NT2/D1 (cell line): ENCODE measurements at regions not wholly inside any gene's neighbourhood (a gene's known extent, or its start where the extent isn't known, plus 50 kb on each side); places are given as distances from the start of the nearest gene placed in this dataset.

ENCODE experiments used
- DNase-seq: peaks from one replicate; pipeline ENCODE4 v3.0.0-alpha.2; 2011; ENCODE audit warnings: low read depth, low spot score
- H3K27me3 ChIP-seq: 2 replicates; pipeline ENCODE4 v1.6.0; 2011; ENCODE audit warnings: mild to moderate bottlenecking; ENCODE audit not compliant: insufficient read length, insufficient read depth
- H3K36me3 ChIP-seq: 2 replicates; pipeline ENCODE4 v1.6.1; 2011; ENCODE audit warnings: mild to moderate bottlenecking, low read length, mixed read lengths; ENCODE audit not compliant: insufficient read depth, insufficient read length
- H3K4me1 ChIP-seq: 2 replicates; pipeline ENCODE4 v1.5.1; 2011; ENCODE audit not compliant: insufficient read depth, insufficient read length
- H3K4me3 ChIP-seq: 2 replicates; pipeline ENCODE4 v1.5.1; 2011; ENCODE audit warnings: low read depth; ENCODE audit not compliant: insufficient read length
- H3K9ac ChIP-seq: 2 replicates; pipeline ENCODE4 v1.6.0; 2011; ENCODE audit warnings: low read depth; ENCODE audit not compliant: insufficient read length
- H3K9me3 ChIP-seq: 2 replicates; pipeline ENCODE4 v1.5.1; 2011; ENCODE audit warnings: mild to moderate bottlenecking, low read length; ENCODE audit not compliant: insufficient read depth
- SUZ12 ChIP-seq: IDR thresholded peaks from 2 replicates; pipeline ENCODE4 v1.6.1; 2011; ENCODE audit not compliant: insufficient read length, insufficient read depth; ENCODE audit errors: extremely low read depth
- YY1 ChIP-seq: IDR thresholded peaks from 2 replicates; pipeline ENCODE4 v1.6.1; 2011; ENCODE audit not compliant: insufficient read length, insufficient read depth
- ZNF274 ChIP-seq: IDR thresholded peaks from 2 replicates; pipeline ENCODE4 v1.6.1; 2011; ENCODE audit warnings: mild to moderate bottlenecking, low read depth, low read length

GRCh38 chr3:22582266-22582665 lies 620.9 kb upstream of the UBE2E2 start:
- H3K27me3 ChIP-seq: no peaks in the 10 kb centered on the region
- no peaks in the 10 kb centered on the region for H3K4me1 ChIP-seq
- no peak for DNase-seq
- H3K36me3 ChIP-seq: no peaks in the 10 kb centered on the region
- TF ChIP-seq SUZ12 (no peak), YY1 (no peak), ZNF274 (no peak)
- H3K9me3 ChIP-seq: no peaks in the 10 kb centered on the region
- no peak overlapping the region for H3K9ac ChIP-seq
- H3K4me3 ChIP-seq: no peak overlapping the region

DNA sequence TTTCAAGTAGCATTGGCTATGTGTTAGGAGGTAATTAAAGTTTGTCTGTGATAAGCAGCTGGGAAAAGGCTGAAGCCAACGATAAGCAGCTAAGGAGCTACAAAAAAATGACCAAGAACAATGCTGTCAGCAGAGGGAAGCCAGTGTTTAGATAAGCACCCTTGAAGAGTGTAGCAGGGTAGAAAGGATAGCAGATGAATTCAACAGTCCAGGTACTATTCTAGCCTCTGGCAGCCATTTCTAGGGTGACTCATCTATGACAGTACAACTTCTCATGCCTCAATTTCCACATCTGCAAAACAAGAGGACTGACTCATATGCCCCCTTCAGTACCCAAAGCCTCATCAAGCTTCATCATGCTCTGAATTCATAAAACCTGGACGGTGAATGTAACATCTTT lies 617.6 kb upstream of the UBE2E2 start:
- no peaks in the 10 kb centered on the region for H3K27me3 ChIP-seq
- H3K36me3 ChIP-seq: no peaks in the 10 kb centered on the region
- no peak overlapping the region for H3K4me3 ChIP-seq
- no peak overlapping the region for H3K9ac ChIP-seq
- DNase-seq: no peak
- TF ChIP-seq ZNF274: no peak
- no peak for TF ChIP-seq YY1
- no peak for TF ChIP-seq SUZ12
- H3K4me1 ChIP-seq: no peaks in the 10 kb centered on the region
- H3K9me3 ChIP-seq: no peaks in the 10 kb centered on the region

- Histone ChIP-seq H3K36me3 (no peaks in the 10 kb centered on the region), H3K27me3 (no peaks in the 10 kb centered on the region), H3K4me1 (no peaks in the 10 kb centered on the region), H3K9ac (no peak overlapping the region), H3K9me3 (no peaks in the 10 kb centered on the region), H3K4me3 (no peak overlapping the region)
- DNase-seq: no peak
- TF ChIP-seq ZNF274 (no peak), SUZ12 (no peak), YY1 (no peak)
These were observed 617.2 kb upstream of the UBE2E2 start for GRCh38 chr3:22585911-22586310.

DNA sequence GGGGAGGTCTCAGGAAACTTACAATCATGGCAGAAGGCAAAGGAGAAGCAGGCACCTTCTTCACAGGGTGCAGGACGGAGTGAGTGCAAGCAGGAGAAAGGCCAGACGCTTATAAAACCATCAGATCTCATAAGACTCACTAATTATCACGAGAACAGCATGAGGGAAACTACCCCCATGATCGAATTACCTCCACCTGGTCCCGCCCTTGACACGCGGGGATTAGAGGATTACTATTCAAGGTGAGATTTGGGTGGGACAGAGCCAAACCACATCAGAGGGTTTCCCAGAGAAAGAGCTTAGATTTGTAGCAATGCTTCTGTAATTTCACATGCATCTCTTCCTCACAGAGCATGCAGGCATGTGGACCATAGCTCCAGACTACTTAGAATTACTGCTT lies 615.7 kb upstream of the UBE2E2 start:
- H3K36me3 ChIP-seq: no peaks in the 10 kb centered on the region
- H3K4me3 ChIP-seq: no peak overlapping the region
- H3K9me3 ChIP-seq: no peaks in the 10 kb centered on the region
- no peak for TF ChIP-seq ZNF274
- no peak for TF ChIP-seq YY1
- no peak for TF ChIP-seq SUZ12
- no peaks in the 10 kb centered on the region for H3K27me3 ChIP-seq
- DNase-seq: no peak
- no peak overlapping the region for H3K9ac ChIP-seq
- no peaks in the 10 kb centered on the region for H3K4me1 ChIP-seq

GRCh38 chr3:22593638-22594037 lies 609.5 kb upstream of the UBE2E2 start:
- Histone ChIP-seq H3K36me3 (no peaks in the 10 kb centered on the region), H3K27me3 (no peaks in the 10 kb centered on the region), H3K4me1 (no peaks in the 10 kb centered on the region), H3K4me3 (no peak overlapping the region), H3K9me3 (peaks cover 19% of the 10 kb centered on the region), H3K9ac (no peak overlapping the region)
- no peak for DNase-seq
- TF ChIP-seq ZNF274 (no peak), YY1 (no peak), SUZ12 (no peak)

- H3K9ac ChIP-seq: no peak overlapping the region
- no peak for DNase-seq
- no peak overlapping the region for H3K4me3 ChIP-seq
- H3K4me1 ChIP-seq: no peaks in the 10 kb centered on the region
- TF ChIP-seq SUZ12 (no peak), YY1 (no peak), ZNF274 (no peak)
- no peaks in the 10 kb centered on the region for H3K27me3 ChIP-seq
- H3K36me3 ChIP-seq: no peaks in the 10 kb centered on the region
- H3K9me3 ChIP-seq: peaks cover 19% of the 10 kb centered on the region
These were observed 608.1 kb upstream of the UBE2E2 start for GRCh38 chr3:22594990-22595389.

DNA sequence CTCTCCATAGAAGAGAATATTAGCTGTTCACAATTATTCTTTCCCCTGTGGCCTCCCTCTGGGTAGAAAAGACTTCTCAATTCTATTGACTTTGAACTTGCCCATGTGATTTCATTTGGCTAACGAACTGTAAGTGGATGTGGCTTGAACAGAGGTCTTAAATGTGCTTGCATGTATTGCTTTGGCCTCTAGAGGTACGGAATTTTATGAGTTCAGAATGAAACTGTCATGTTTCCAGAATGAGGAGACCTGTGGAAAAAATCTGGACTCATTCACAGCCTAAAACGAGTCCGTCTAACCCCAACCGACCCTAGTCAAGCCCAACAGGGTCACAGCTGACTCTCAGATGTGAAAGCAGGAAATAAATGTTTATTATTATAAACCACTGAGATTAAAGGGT lies 596.7 kb upstream of the UBE2E2 start:
- no peaks in the 10 kb centered on the region for H3K4me1 ChIP-seq
- no peak overlapping the region for H3K4me3 ChIP-seq
- H3K9ac ChIP-seq: no peak overlapping the region
- no peak for DNase-seq
- no peaks in the 10 kb centered on the region for H3K9me3 ChIP-seq
- H3K36me3 ChIP-seq: no peaks in the 10 kb centered on the region
- no peaks in the 10 kb centered on the region for H3K27me3 ChIP-seq
- TF ChIP-seq YY1: no peak
- no peak for TF ChIP-seq ZNF274
- no peak for TF ChIP-seq SUZ12

DNA sequence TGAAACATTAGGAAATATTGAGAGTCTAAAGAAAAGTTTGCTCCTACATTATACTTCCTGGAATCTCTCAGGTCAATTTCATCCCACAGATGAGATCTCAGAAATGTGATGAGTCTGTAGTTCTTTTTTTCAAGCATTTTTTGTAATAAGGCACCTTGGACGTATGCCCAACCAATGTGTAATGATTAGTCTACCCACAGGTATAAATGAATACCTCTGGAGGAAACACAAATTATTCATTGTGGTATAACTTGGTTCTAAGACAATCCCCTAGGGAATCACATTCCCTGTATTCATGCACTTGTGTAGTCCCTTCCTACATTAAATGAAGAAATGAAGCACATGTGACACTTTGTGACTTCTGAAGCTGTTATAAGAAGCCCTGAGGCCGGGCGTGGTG lies 596.2 kb upstream of the UBE2E2 start:
- TF ChIP-seq ZNF274 (no peak), SUZ12 (no peak), YY1 (no peak)
- Histone ChIP-seq H3K4me3 (no peak overlapping the region), H3K36me3 (no peaks in the 10 kb centered on the region), H3K27me3 (no peaks in the 10 kb centered on the region), H3K9me3 (no peaks in the 10 kb centered on the region), H3K4me1 (no peaks in the 10 kb centered on the region), H3K9ac (no peak overlapping the region)
- no peak for DNase-seq
